Heart left ventricle (tissue), 16 donors: ENCODE measurements at regions not wholly inside any gene's neighbourhood (a gene's known extent, or its start where the extent isn't known, plus 50 kb on each side); places are given as distances from the start of the nearest gene placed in this dataset.

Experiments used
- ATAC-seq, 4 donors: fragments of 200-7000 bp; cut with Tn5 transposase; one replicate each; pipeline ENCODE4 v1.9.1; 2020 to 2022; ENCODE audit warnings: moderate library complexity in 4 of 4, mild to moderate bottlenecking in 3 of 4, moderate number of reproducible peaks in 1 of 4
- DNase-seq, 5 donors: peaks; one replicate each; pipeline ENCODE4 v3.0.0-alpha.2; 2020
- H3K27ac ChIP-seq, 12 donors: fragments of 200-600 bp; sonication (generic) in 4 of 12; one replicate each; pipeline versions ENCODE4 v1.5.0 to v1.8.0; 2016 to 2022; ENCODE audit warnings: mild to moderate bottlenecking in 2 of 12
- H3K27me3 ChIP-seq, 9 donors: fragments of 200-600 bp; sonication (generic) in 2 of 9; one replicate each; pipeline versions ENCODE4 v1.5.1 to v1.8.0; 2016 to 2022; ENCODE audit warnings: mild to moderate bottlenecking in 3 of 9
- H3K36me3 ChIP-seq, 9 donors: fragments of 200-600 bp; sonication (generic) in 2 of 9; one replicate each; pipeline versions ENCODE4 v1.5.0 to v1.8.0; 2018 to 2022; ENCODE audit warnings: mild to moderate bottlenecking in 2 of 9
- H3K4me1 ChIP-seq, 12 donors: fragments of 200-600 bp; sonication (generic) in 4 of 12; one replicate each; pipeline versions ENCODE4 v1.5.0 to v1.8.0; 2016 to 2022; ENCODE audit warnings: mild to moderate bottlenecking in 3 of 12
- H3K4me3 ChIP-seq, 12 donors: fragments of 200-600 bp; sonication (generic) in 4 of 12; one replicate each; pipeline versions ENCODE4 v1.5.0 to v1.8.0; 2017 to 2022; ENCODE audit warnings: mild to moderate bottlenecking in 9 of 12, moderate library complexity in 4 of 12
- H3K9me3 ChIP-seq, 12 donors: fragments of 200-600 bp; sonication (generic) in 4 of 12; one replicate each; pipeline versions ENCODE4 v1.5.0 to v1.8.0; 2016 to 2022; ENCODE audit warnings: mild to moderate bottlenecking in 1 of 12
- CTCF ChIP-seq, 12 donors: fragments of 200-600 bp; sonication (generic) in 4 of 12; IDR thresholded peaks; one replicate each; pipeline versions ENCODE4 v1.5.0 to v1.8.0; 2018 to 2022; ENCODE audit warnings: antibody characterized with exemption in 12 of 12, mild to moderate bottlenecking in 5 of 12
- POLR2A ChIP-seq, 2 donors: fragments of 450-650 bp; IDR thresholded peaks; one replicate each; pipeline ENCODE4 v1.6.1; 2017; ENCODE audit warnings: antibody characterized with exemption in 2 of 2, mild to moderate bottlenecking in 2 of 2, moderate library complexity in 2 of 2
- WGBS, 4 donors: extraction: QIAGEN DNeasy Blood & Tissue Kit in 2 of 4; methylation state at CpG; one replicate each; pipeline versions ENCODE4 v1.1.5 to v1.1.7; 2013 to 2018; 5-methylcytosine and 5-hydroxymethylcytosine counted together
- intact Hi-C, 10 donors: fragments of 100-400 bp; cut with DNase I; formaldehyde crosslinking; loops; one replicate each; pipeline versions ENCODE4 v1.11.1 to v1.14.2; 2022
- donor health status: ischemic (EF 13 %, LVEDD 7.1; RV severe dilation, severe dysfunction).
- donor health status: healthy with polysubstance abuse.
- donor health status: DM: no; HTN: yes; CAD: no.
- donor health status: DM: no; HTN: no; CAD: no.
- donor health status: ischemic (EF 25% LVEDD 6.9; RV normal size, moderate dysfunction).
- donor health status: ischemic (EF 25% LVEDD 5.7; RV mildly dilated, moderate dysfunction).
- donor health status: healthy.
- donor health status: DM: yes; HTN: yes; CAD: no.
- donor health status: ischemic (EF 35%, LVEDD 5.7; RV mildly dilated, moderate dysfunction).
- donor health status: nonischemic (EF 11% LVEDD 7.7; RV severe dilation, severe dysfunction).
- donor health status: DM: yes; HTN: yes; CAD: no.
- donor health status: PGD.
- donor health status: ischemic (EF 29% LVEDD 5.4; RV normal size, mild dysfunction).
- donor health status: nonischemic (EF 23%, LVEDD 6.1; RV moderate dilation, normal function).

DNA sequence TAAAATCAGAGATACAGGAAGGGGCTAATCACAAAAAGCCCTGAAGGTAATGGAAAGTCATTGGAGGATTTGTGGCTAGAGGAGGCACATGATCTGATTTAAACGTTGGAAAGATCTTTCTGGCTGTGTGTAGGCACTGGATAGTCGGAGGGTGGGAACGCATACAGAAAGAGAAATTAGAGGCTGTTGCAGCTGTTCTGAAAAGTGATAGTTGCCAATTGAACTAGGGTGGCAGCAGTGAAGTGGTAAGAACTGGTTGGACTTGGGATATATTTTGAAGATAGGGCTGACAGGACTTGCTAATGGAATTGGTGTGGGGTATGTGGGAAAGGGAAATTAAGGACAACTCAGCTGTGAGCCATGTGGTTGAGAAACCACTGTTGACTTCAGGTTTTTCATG, 223.6 kb downstream of the OGFRL1 start:
- Histone ChIP-seq H3K27ac (no peak overlapping the region), H3K4me3 (no peak overlapping the region), H3K4me1 (peaks cover 0 to 18% (median 4%) of the 10 kb centered on the region in 12 donors), H3K27me3 (no peaks in the 10 kb centered on the region), H3K9me3 (no peaks in the 10 kb centered on the region), H3K36me3 (no peaks in the 10 kb centered on the region)
- TF ChIP-seq POLR2A (IDR thresholded peaks at IDR 0.05) (no peak), CTCF (IDR thresholded peaks at IDR 0.05) (no peak)
- no peak for DNase-seq
- WGBS, 4 donors, result 78 to 91% (median 83%) methylated on average over 3 of the region's 3 CpGs
- intact Hi-C loops, result loop anchor here in 5 of 10 donors (5.0 kb wide), 4 partner anchors 75 to 325 kb away; no protein-coding TSS in a partner anchor
- ATAC-seq, result no peak

- intact Hi-C loops, result loop anchor here in 5 of 10 donors (5.0 kb wide), 4 partner anchors 76 to 326 kb away; no protein-coding TSS in a partner anchor
- Histone ChIP-seq H3K9me3 (no peaks in the 10 kb centered on the region), H3K4me3 (no peak overlapping the region), H3K27me3 (no peaks in the 10 kb centered on the region), H3K27ac (no peak overlapping the region), H3K4me1 (peaks cover 0 to 18% (median 4%) of the 10 kb centered on the region in 12 donors), H3K36me3 (no peaks in the 10 kb centered on the region)
- DNase-seq (no peak), ATAC-seq (no peak)
- 81 to 95% (median 91%) methylated on average over 3 of the region's 3 CpGs for WGBS, 4 donors
- TF ChIP-seq POLR2A (IDR thresholded peaks at IDR 0.05) (no peak), CTCF (IDR thresholded peaks at IDR 0.05) (no peak)
Observed at GRCh38 chr6:71513036-71513435, 224.4 kb downstream of the OGFRL1 start.

- Histone ChIP-seq H3K27me3 (no peaks in the 10 kb centered on the region), H3K9me3 (peaks cover 0 to 3% (median 0%) of the 10 kb centered on the region in 12 donors), H3K4me3 (no peak overlapping the region), H3K4me1 (peaks cover 0 to 4% (median 0%) of the 10 kb centered on the region in 12 donors), H3K27ac (no peak overlapping the region), H3K36me3 (no peaks in the 10 kb centered on the region)
- intact Hi-C loops, result no loop called here
- 89 to 95% (median 93%) methylated on average over 3 of the region's 3 CpGs for WGBS, 4 donors
- ATAC-seq, result no peak
- no peak for DNase-seq
- TF ChIP-seq POLR2A (IDR thresholded peaks at IDR 0.05) (no peak), CTCF (IDR thresholded peaks at IDR 0.05) (no peak)
Observed at GRCh38 chr6:71523548-71523947, 234.9 kb downstream of the OGFRL1 start.

GRCh38 chr6:71524201-71524600, 235.6 kb downstream of the OGFRL1 start:
- TF ChIP-seq CTCF (IDR thresholded peaks at IDR 0.05) (no peak), POLR2A (IDR thresholded peaks at IDR 0.05) (no peak)
- WGBS, 4 donors, result 78 to 85% (median 84%) methylated on average over 4 of the region's 4 CpGs
- Histone ChIP-seq H3K4me3 (no peak overlapping the region), H3K27ac (no peak overlapping the region), H3K27me3 (no peaks in the 10 kb centered on the region), H3K9me3 (peaks cover 0 to 3% (median 0%) of the 10 kb centered on the region in 12 donors), H3K36me3 (no peaks in the 10 kb centered on the region), H3K4me1 (peaks cover 0 to 4% (median 0%) of the 10 kb centered on the region in 12 donors)
- no peak for DNase-seq
- no peak for ATAC-seq
- intact Hi-C loops, result no loop called here
